Gastroesophageal sphincter (tissue), 4 donors: ENCODE measurements at regions not wholly inside any gene's neighbourhood (a gene's known extent, or its start where the extent isn't known, plus 50 kb on each side); places are given as distances from the start of the nearest gene placed in this dataset.
A peak's percentile ranks its signal among the peaks of the same experiment; 100 is the strongest.

Experiments used
- ATAC-seq: fragments of 150-250 bp; one replicate; pipeline ENCODE4 v1.9.1; 2016; ENCODE audit warnings: mild to moderate bottlenecking, moderate library complexity
- H3K27ac ChIP-seq, 4 donors: fragments of 200-600 bp; sonication (generic) in 3 of 4; 1 replicate in 3 of 4; 2 replicates in 1 of 4; pipeline ENCODE4 v1.5.1; 2016 to 2019
- H3K27me3 ChIP-seq: fragments of 200-600 bp; sonication (generic); one replicate; pipeline ENCODE4 v1.5.1; 2019
- H3K36me3 ChIP-seq, 2 donors: fragments of 200-600 bp; sonication (generic); one replicate each; pipeline ENCODE4 v1.5.1; 2019; ENCODE audit warnings: control low read depth in 1 of 2
- H3K4me1 ChIP-seq, 3 donors: fragments of 200-600 bp; sonication (generic); 1 replicate in 2 of 3; 2 replicates in 1 of 3; pipeline ENCODE4 v1.5.1; 2016 to 2019; ENCODE audit warnings: control low read depth in 2 of 3
- H3K4me3 ChIP-seq, 2 donors: fragments of 200-600 bp; sonication (generic); one replicate each; pipeline ENCODE4 v1.5.1; 2019; ENCODE audit warnings: mild to moderate bottlenecking in 1 of 2, moderate library complexity in 1 of 2
- H3K9me3 ChIP-seq, 3 donors: fragments of 200-600 bp; sonication (generic); one replicate each; pipeline ENCODE4 v1.5.1; 2017 to 2019; ENCODE audit warnings: control low read depth in 2 of 3
- EP300 ChIP-seq: sonication (generic); formaldehyde crosslinking; IDR thresholded peaks from one replicate; pipeline ENCODE4 v1.6.1; 2017; ENCODE audit warnings: antibody characterized with exemption, mild to moderate bottlenecking
- POLR2A ChIP-seq, 2 donors: fragments of 450-650 bp; IDR thresholded peaks; one replicate each; pipeline ENCODE4 v1.6.1; 2017; ENCODE audit warnings: antibody characterized with exemption in 2 of 2, mild to moderate bottlenecking in 2 of 2, moderate library complexity in 1 of 2
- POLR2AphosphoS5 ChIP-seq: sonication (generic); formaldehyde crosslinking; IDR thresholded peaks from one replicate; pipeline ENCODE4 v1.6.1; 2017; ENCODE audit warnings: antibody characterized with exemption
- WGBS, 2 donors: methylation state at CpG; one replicate each; pipeline ENCODE4 v1.1.5; 2018; ENCODE audit warnings: low coverage in 1 of 2; 5-methylcytosine and 5-hydroxymethylcytosine counted together
- TF ChIP-seq, protein P1 (sequence below), 4 experiments: fragments of 200-600 bp in 2 of 4; fragments of 450-650 bp in 2 of 4; sonication (generic) in 1 of 4; IDR thresholded peaks; one replicate each; pipeline ENCODE4 v1.5.1; 2017 to 2019; ENCODE audit warnings: antibody characterized with exemption in 4 of 4, mild to moderate bottlenecking in 2 of 4, moderate library complexity in 2 of 4

DNA sequence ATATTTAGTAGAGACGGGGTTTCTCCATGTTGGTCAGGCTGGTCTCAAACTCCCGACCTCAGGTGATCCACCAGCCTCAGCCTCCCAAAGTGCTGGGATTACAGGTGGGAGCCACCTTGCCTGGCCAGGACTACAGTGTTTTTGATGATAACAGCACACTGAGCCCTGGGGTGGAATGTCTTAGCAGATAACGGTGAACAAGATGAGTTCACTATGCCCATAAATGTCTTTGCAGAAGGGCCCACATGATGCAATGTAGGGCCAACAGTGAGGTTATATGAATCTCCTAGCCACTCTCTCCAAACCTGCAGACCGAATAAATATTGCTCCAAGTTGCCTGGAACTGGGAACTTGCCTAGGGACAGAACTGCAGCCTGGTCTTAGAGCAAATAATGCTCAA lies 235.1 kb downstream of the COG6 start:
- no peak for TF ChIP-seq EP300
- no peak for TF ChIP-seq POLR2A (IDR thresholded peaks at IDR 0.05)
- TF ChIP-seq, protein P1, sequence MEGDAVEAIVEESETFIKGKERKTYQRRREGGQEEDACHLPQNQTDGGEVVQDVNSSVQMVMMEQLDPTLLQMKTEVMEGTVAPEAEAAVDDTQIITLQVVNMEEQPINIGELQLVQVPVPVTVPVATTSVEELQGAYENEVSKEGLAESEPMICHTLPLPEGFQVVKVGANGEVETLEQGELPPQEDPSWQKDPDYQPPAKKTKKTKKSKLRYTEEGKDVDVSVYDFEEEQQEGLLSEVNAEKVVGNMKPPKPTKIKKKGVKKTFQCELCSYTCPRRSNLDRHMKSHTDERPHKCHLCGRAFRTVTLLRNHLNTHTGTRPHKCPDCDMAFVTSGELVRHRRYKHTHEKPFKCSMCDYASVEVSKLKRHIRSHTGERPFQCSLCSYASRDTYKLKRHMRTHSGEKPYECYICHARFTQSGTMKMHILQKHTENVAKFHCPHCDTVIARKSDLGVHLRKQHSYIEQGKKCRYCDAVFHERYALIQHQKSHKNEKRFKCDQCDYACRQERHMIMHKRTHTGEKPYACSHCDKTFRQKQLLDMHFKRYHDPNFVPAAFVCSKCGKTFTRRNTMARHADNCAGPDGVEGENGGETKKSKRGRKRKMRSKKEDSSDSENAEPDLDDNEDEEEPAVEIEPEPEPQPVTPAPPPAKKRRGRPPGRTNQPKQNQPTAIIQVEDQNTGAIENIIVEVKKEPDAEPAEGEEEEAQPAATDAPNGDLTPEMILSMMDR (IDR thresholded peaks at IDR 0.05) = no peak
- TF ChIP-seq POLR2AphosphoS5 = no peak
- H3K27me3 ChIP-seq = no peaks in the 10 kb centered on the region
- H3K9me3 ChIP-seq = no peaks in the 10 kb centered on the region
- no peaks in the 10 kb centered on the region for H3K36me3 ChIP-seq
- H3K4me3 ChIP-seq = no peak overlapping the region
- H3K4me1 ChIP-seq = peaks cover 0 to 83% (median 6%) of the 10 kb centered on the region in 3 donors
- H3K27ac ChIP-seq = no peak overlapping the region
- no peak for ATAC-seq
- 40 to 80% methylated on average over 1 of the region's 4 CpGs for WGBS, 2 donors

DNA sequence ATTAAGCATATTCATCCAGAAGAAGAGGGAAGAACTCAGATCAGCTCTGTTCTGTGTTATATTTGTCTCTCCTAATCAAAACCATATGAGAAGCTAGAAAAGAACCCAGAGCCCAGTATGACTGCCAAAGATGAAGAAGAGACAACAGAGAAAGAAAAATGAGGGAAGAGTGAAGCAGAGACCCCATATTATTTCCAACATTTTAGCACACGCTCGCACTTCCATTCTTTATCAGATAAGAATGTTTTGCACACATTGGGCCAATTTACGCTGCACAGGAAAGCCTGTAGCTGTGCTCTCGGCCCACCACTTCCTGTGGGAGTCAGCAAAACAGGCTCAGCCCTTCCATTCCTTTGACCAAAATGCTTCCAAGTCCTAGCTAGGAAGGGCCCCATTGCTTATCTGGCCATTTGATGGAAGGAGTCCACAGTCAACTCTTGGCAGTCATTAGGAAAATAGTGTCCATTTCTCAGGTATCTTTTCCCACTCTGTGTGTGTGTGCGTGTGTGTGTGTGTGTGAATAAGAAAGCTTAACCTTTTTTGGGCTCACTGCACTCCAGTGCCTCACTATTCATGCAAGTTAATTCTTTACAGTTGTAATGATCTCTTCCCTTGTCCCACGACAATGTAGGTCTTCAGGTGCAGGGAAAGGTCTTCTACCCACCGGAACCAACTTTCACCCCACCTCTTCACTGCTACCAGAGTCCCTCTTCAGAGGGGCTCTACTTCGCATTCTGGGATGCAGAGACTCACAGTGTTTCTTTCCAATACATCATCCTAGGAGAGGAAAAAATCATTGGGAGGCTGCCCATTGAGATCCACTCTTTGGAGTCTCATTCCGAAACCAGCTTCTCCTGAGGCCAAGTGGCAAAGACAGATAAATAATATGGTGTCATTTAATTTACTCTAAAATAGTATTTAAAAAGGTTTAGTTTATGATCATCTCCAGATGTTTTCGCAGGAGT lies 237.5 kb downstream of the COG6 start:
- H3K27ac ChIP-seq = peak overlapping the region in 3 of 4 donors; percentile 1 to 47 (median 26)

DNA sequence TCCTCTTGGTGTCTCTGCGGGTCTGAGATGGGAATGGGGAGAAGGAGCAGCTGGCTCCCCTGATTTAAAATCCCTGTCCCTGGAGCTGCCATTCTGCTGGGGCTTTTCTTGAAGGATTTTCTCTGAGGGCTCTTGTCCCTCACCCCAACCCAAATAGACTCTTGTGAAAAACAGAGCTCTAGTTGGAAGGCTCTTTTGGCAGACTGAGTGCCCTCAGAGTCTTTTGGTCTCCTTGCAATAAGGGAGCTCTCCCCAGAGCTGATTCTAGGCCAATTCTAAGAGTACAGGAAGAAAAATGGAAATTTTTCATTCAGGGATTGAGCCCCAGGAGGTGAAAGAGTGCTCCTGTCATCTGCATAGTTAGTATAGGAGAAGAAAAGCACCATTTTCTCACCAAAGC lies 238.3 kb downstream of the COG6 start:
- WGBS, 2 donors = 78% methylated on average over 1 of the region's 1 CpG; no CpG with 5 or more reads in 1 of the 2 donors
- peaks cover 0 to 66% (median 0%) of the 10 kb centered on the region in 3 donors for H3K4me1 ChIP-seq
- no peak for ATAC-seq

More for the DNA sequence above, 237.5 kb downstream of the COG6 start:
- ATAC-seq = no peak
- peaks cover 0 to 66% (median 0%) of the 10 kb centered on the region in 3 donors for H3K4me1 ChIP-seq
- no peak overlapping the region for H3K4me3 ChIP-seq
- 41 to 59% methylated on average over 8 of the region's 10 CpGs for WGBS, 2 donors
- no peaks in the 10 kb centered on the region for H3K27me3 ChIP-seq
- no peaks in the 10 kb centered on the region for H3K36me3 ChIP-seq
- no peaks in the 10 kb centered on the region for H3K9me3 ChIP-seq
- TF ChIP-seq, protein P1 (IDR thresholded peaks at IDR 0.05) = no peak
- TF ChIP-seq EP300 (no peak), POLR2A (IDR thresholded peaks at IDR 0.05) (no peak), POLR2AphosphoS5 (no peak)

DNA sequence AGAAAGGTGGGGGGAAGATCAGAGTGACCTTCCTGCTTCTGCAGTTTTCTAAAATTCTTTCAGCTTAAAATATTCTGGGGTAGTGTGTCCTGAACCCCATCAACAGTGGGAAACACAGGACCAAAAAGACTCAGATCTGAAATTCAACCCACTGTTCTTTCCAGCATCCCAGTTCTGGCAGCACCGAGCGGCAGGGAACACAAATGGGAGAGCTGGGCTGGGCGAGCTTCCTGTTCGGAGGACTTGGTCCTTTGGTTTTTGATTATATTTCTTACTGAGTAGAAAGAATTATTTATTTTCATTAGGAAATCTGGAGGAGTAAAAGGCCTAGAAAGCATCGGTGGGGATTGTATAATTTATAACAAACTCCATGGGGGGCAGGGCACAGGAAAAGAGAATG lies 239.1 kb downstream of the COG6 start:
- peak overlapping the region in 1 of 4 donors; percentile 25 for H3K27ac ChIP-seq
- no peak for ATAC-seq
- TF ChIP-seq POLR2A (IDR thresholded peaks at IDR 0.05) (no peak), EP300 (no peak), POLR2AphosphoS5 (no peak)
- TF ChIP-seq, protein P1 (IDR thresholded peaks at IDR 0.05) = no peak
- H3K9me3 ChIP-seq = no peaks in the 10 kb centered on the region
- no peaks in the 10 kb centered on the region for H3K36me3 ChIP-seq
- H3K27me3 ChIP-seq = no peaks in the 10 kb centered on the region
- H3K4me1 ChIP-seq = peaks cover 0 to 66% (median 6%) of the 10 kb centered on the region in 3 donors
- WGBS, 2 donors = 60 to 68% methylated on average over 5 of the region's 5 CpGs
- no peak overlapping the region for H3K4me3 ChIP-seq

More for the DNA sequence above, 238.3 kb downstream of the COG6 start:
- Histone ChIP-seq H3K27me3 (no peaks in the 10 kb centered on the region), H3K27ac (peak overlapping the region in 1 of 4 donors; percentile 26), H3K4me3 (no peak overlapping the region), H3K36me3 (no peaks in the 10 kb centered on the region), H3K9me3 (no peaks in the 10 kb centered on the region)
- TF ChIP-seq POLR2AphosphoS5 = no peak
- TF ChIP-seq POLR2A (IDR thresholded peaks at IDR 0.05) = no peak
- TF ChIP-seq, protein P1 (IDR thresholded peaks at IDR 0.05) = no peak
- TF ChIP-seq EP300 = no peak
